ENCODE measurements at regions not wholly inside any gene's neighbourhood (a gene's known extent, or its start where the extent isn't known, plus 50 kb on each side); places are given as distances from the start of the nearest gene placed in this dataset.

DNA sequence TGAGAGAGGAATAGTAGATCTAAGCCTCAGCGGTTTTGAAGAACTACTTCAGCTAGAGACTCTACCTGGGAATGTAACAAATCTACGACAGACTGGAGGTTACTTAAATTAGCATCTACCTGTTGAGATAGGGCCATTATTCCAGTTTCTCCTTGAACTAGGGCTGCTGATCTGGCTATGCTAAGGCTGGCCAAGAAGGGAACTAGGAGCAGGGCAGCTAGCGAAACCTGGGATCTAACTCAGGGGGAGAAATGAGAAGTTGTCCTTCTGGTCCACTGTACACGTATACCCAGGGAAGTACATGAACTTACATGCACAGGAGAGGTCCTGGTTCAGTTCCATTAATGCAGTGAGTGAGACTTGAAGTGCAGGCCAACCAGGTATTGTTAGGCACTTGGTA is 156.7 kb downstream of the TRIM27 start:
- TF ChIP-seq CTCF (IDR thresholded peaks at IDR 0.05): no peak
- no peak for TF ChIP-seq POLR2A (IDR thresholded peaks at IDR 0.05)
